Fibroblast of lung (primary cell): ENCODE measurements at regions not wholly inside any gene's neighbourhood (a gene's known extent, or its start where the extent isn't known, plus 50 kb on each side); places are given as distances from the start of the nearest gene placed in this dataset.

ENCODE experiments used
- DNase-seq, 2 donors: peaks; one replicate each; pipeline versions ENCODE4 v3.0.0 to v3.0.0-alpha.2; 2010; ENCODE audit warnings: low read depth in 2 of 2
- H2AFZ ChIP-seq: 2 replicates; pipeline ENCODE4 v1.5.1; 2012; ENCODE audit warnings: low read length, control low read depth, inconsistent platforms
- H3K27ac ChIP-seq: 2 replicates; pipeline ENCODE4 v1.5.1; 2011; ENCODE audit warnings: low read length, control low read depth; ENCODE audit not compliant: insufficient read depth
- H3K27me3 ChIP-seq: 2 replicates; pipeline ENCODE4 v1.5.1; 2011; ENCODE audit warnings: mild to moderate bottlenecking, low read length; ENCODE audit not compliant: control insufficient read depth, insufficient read depth
- H3K36me3 ChIP-seq: 2 replicates; pipeline ENCODE4 v1.5.1; 2011; ENCODE audit warnings: low read length; ENCODE audit not compliant: control insufficient read depth, insufficient read depth
- H3K4me1 ChIP-seq: 2 replicates; pipeline ENCODE4 v1.5.1; 2011; ENCODE audit warnings: low read length; ENCODE audit not compliant: control insufficient read depth, insufficient read depth; ENCODE audit errors: extremely low read depth
- H3K4me2 ChIP-seq: 2 replicates; pipeline ENCODE4 v1.5.1; 2011; ENCODE audit warnings: low read length, control low read depth; ENCODE audit not compliant: insufficient read depth; ENCODE audit errors: extremely low read depth
- H3K4me3 ChIP-seq, 4 experiments: fragments of 200-600 bp in 1 of 4; sonication (generic) in 1 of 4; replicated peaks in 1 of 4; 2 replicates each; pipeline ENCODE4 v1.5.1; 2011 to 2016; ENCODE audit warnings: low read length in 4 of 4, low read depth in 3 of 4, mild to moderate bottlenecking in 3 of 4, control low read depth in 2 of 4, inconsistent platforms in 1 of 4, mixed read lengths in 1 of 4; ENCODE audit not compliant: insufficient read depth in 1 of 4; ENCODE audit errors: control extremely low read depth in 1 of 4
- H3K79me2 ChIP-seq: 2 replicates; pipeline ENCODE4 v1.5.1; 2012; ENCODE audit warnings: mild to moderate bottlenecking, low read length, inconsistent platforms; ENCODE audit not compliant: control insufficient read depth, insufficient read depth
- H3K9ac ChIP-seq: 2 replicates; pipeline ENCODE4 v1.5.1; 2011; ENCODE audit warnings: mild to moderate bottlenecking, low read length, control low read depth; ENCODE audit not compliant: insufficient read depth
- H3K9me3 ChIP-seq: 2 replicates; pipeline ENCODE4 v1.5.1; 2012; ENCODE audit warnings: low read depth, low read length; ENCODE audit not compliant: control insufficient read depth, insufficient read depth
- H4K20me1 ChIP-seq: 2 replicates; pipeline ENCODE4 v1.5.1; 2011; ENCODE audit warnings: low read length; ENCODE audit not compliant: control insufficient read depth, insufficient read depth; ENCODE audit errors: extremely low read depth
- CTCF ChIP-seq, 2 donors: IDR thresholded peaks in 1 of 2; conservative IDR thresholded peaks in 1 of 2; 1 replicate in 1 of 2; 2 replicates in 1 of 2; pipeline ENCODE4 v1.5.1; 2011 to 2012; ENCODE audit warnings: low read length in 2 of 2, control low read depth in 1 of 2, inconsistent platforms in 1 of 2, low read depth in 1 of 2, mild to moderate bottlenecking in 1 of 2
- EZH2 ChIP-seq: IDR thresholded peaks from 2 replicates; pipeline ENCODE4 v1.5.1; 2012; ENCODE audit warnings: low read length, control low read depth, mild to moderate bottlenecking; ENCODE audit errors: missing control alignments

GRCh38 chr4:64724689-64725088, 315.4 kb upstream of the TECRL start:
- TF ChIP-seq EZH2 (no peak), CTCF (conservative IDR thresholded peaks at IDR 0.05 in 1 of 2, IDR thresholded peaks at IDR 0.05 in 1 of 2; ENCODE audit: low read depth in 1 of 2, low read length in 2 of 2) (no peak)
- Histone ChIP-seq H3K27me3 (no peaks in the 10 kb centered on the region), H3K4me3 (no peak overlapping the region), H3K9ac (no peak overlapping the region), H3K79me2 (no peaks in the 10 kb centered on the region), H3K9me3 (no peaks in the 10 kb centered on the region), H4K20me1 (no peaks in the 10 kb centered on the region), H3K36me3 (no peaks in the 10 kb centered on the region), H3K4me1 (no peaks in the 10 kb centered on the region), H3K27ac (no peak overlapping the region), H3K4me2 (no peak overlapping the region), H2AFZ (no peak overlapping the region)
- no peak for DNase-seq

GRCh38 chr4:64721106-64721505, 311.9 kb upstream of the TECRL start:
- DNase-seq = no peak
- Histone ChIP-seq H4K20me1 (no peaks in the 10 kb centered on the region), H3K79me2 (no peaks in the 10 kb centered on the region), H3K4me1 (no peaks in the 10 kb centered on the region), H3K27ac (no peak overlapping the region), H3K4me2 (no peak overlapping the region), H3K9me3 (no peaks in the 10 kb centered on the region), H2AFZ (no peak overlapping the region), H3K27me3 (no peaks in the 10 kb centered on the region), H3K4me3 (no peak overlapping the region), H3K36me3 (no peaks in the 10 kb centered on the region), H3K9ac (no peak overlapping the region)
- TF ChIP-seq EZH2 = no peak
- TF ChIP-seq CTCF (conservative IDR thresholded peaks at IDR 0.05 in 1 of 2, IDR thresholded peaks at IDR 0.05 in 1 of 2; ENCODE audit: low read depth in 1 of 2, low read length in 2 of 2) = no peak

GRCh38 chr4:64718091-64718490, 308.8 kb upstream of the TECRL start:
- no peaks in the 10 kb centered on the region for H3K4me1 ChIP-seq
- H3K9ac ChIP-seq = no peak overlapping the region
- H3K27me3 ChIP-seq = no peaks in the 10 kb centered on the region
- H3K4me2 ChIP-seq = no peak overlapping the region
- no peaks in the 10 kb centered on the region for H3K79me2 ChIP-seq
- H4K20me1 ChIP-seq = no peaks in the 10 kb centered on the region
- H3K27ac ChIP-seq = no peak overlapping the region
- TF ChIP-seq EZH2 (no peak), CTCF (conservative IDR thresholded peaks at IDR 0.05 in 1 of 2, IDR thresholded peaks at IDR 0.05 in 1 of 2; ENCODE audit: low read depth in 1 of 2, low read length in 2 of 2) (no peak)
- H3K9me3 ChIP-seq = no peaks in the 10 kb centered on the region
- peak in 1 of 2 donors; percentile 44 for DNase-seq
- H3K4me3 ChIP-seq = no peak overlapping the region
- H2AFZ ChIP-seq = no peak overlapping the region
- H3K36me3 ChIP-seq = no peaks in the 10 kb centered on the region
